ENCODE measurements at regions not wholly inside any gene's neighbourhood (a gene's known extent, or its start where the extent isn't known, plus 50 kb on each side); places are given as distances from the start of the nearest gene placed in this dataset.

DNA sequence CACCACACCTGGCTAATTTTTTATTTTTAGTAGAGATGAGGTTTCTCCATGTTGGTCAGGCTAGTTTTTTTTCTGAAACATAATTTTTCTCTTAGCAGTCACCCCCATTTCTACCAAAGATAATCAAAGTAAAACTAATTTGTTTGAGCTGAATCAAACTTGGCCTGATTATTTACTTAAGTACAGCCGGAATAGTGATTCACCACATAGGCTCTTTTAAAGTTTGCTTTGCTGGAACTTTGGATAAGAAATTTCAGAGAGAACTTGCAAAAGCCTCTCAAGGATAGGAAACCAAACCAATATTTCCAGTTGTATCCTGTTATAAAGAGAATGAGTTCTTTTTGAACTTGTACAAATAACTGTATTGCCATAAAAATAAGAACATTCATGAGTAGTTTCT lies 105.0 kb upstream of the SYNCRIP start:
- no peaks in the 10 kb centered on the region for H3K27me3 ChIP-seq
- no peaks in the 10 kb centered on the region for H3K9me3 ChIP-seq
- H3K36me3 ChIP-seq: no peaks in the 10 kb centered on the region
- intact Hi-C loops (cut with DNase I; ENCODE audit: low total_unique reads): no loop called here
- H3K4me1 ChIP-seq: no peaks in the 10 kb centered on the region
- no peak for DNase-seq
- no peak overlapping the region for H3K27ac ChIP-seq
- no peak overlapping the region for H3K4me3 ChIP-seq
- no peak for TF ChIP-seq CTCF (IDR thresholded peaks at IDR 0.05)

GRCh38 chr6:85747093-85747492 lies 104.4 kb upstream of the SYNCRIP start:
- no peak for DNase-seq
- Histone ChIP-seq H3K4me1 (no peaks in the 10 kb centered on the region), H3K36me3 (no peaks in the 10 kb centered on the region), H3K27ac (no peak overlapping the region), H3K4me3 (no peak overlapping the region), H3K27me3 (no peaks in the 10 kb centered on the region), H3K9me3 (no peaks in the 10 kb centered on the region)
- TF ChIP-seq CTCF (IDR thresholded peaks at IDR 0.05) (no peak), POLR2A (IDR thresholded peaks at IDR 0.05) (no peak)
- intact Hi-C loops (cut with DNase I; ENCODE audit: low total_unique reads): no loop called here

GRCh38 chr6:85744433-85744970 lies 101.8 kb upstream of the SYNCRIP start:
- no peaks in the 10 kb centered on the region for H3K36me3 ChIP-seq
- no peak for DNase-seq
- H3K27me3 ChIP-seq: no peaks in the 10 kb centered on the region
- H3K9me3 ChIP-seq: no peaks in the 10 kb centered on the region
- H3K27ac ChIP-seq: no peak overlapping the region
- no peaks in the 10 kb centered on the region for H3K4me1 ChIP-seq
- no peak overlapping the region for H3K4me3 ChIP-seq
- TF ChIP-seq CTCF (IDR thresholded peaks at IDR 0.05) (no peak), POLR2A (IDR thresholded peaks at IDR 0.05) (no peak)
- intact Hi-C loops (cut with DNase I; ENCODE audit: low total_unique reads): no loop called here

DNA sequence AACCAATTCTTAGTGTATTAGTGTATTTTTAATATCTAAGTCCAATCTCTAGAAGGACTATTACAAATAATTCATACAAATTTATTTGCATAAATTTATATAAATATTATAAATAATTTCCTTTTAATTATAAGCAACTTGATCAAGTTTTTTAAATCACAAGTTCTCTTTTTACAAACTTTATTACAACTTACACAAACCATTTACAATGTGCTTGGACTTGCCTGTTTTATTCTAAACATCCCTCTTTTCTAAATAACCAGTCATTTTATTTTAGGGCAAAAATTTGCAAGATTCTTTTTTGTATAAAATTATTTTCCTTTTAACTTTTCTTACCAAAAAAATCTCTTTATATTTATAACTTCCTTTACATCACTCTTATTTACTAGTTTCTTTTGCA lies 83.5 kb upstream of the SYNCRIP start:
- TF ChIP-seq POLR2A (IDR thresholded peaks at IDR 0.05) (no peak), CTCF (IDR thresholded peaks at IDR 0.05) (no peak)
- DNase-seq: no peak
- Histone ChIP-seq H3K36me3 (no peaks in the 10 kb centered on the region), H3K4me3 (no peak overlapping the region), H3K9me3 (no peaks in the 10 kb centered on the region), H3K27me3 (no peaks in the 10 kb centered on the region), H3K4me1 (no peaks in the 10 kb centered on the region), H3K27ac (no peak overlapping the region)
- intact Hi-C loops (cut with DNase I; ENCODE audit: low total_unique reads): no loop called here

DNA sequence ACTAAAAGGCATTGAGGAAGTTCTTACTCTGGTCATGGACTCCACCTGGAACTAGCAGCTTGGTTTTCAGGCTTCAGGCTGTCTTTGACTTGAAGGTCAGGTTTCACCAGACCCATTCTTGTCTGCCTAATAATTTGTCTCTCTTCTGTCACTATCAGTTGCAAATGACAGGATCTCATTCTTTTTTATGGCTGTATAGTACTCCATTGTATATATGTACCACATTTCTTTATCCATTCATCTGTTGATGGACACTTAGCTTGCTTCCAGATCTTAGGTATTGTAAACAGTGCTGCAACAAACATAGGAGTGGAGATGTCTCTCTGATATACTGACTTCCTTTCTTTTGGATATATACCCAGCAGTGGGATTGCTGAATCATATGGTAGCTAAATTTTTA lies 73.1 kb upstream of the SYNCRIP start:
- H3K36me3 ChIP-seq: no peaks in the 10 kb centered on the region
- no peaks in the 10 kb centered on the region for H3K4me1 ChIP-seq
- H3K4me3 ChIP-seq: no peak overlapping the region
- intact Hi-C loops (cut with DNase I; ENCODE audit: low total_unique reads): no loop called here
- no peaks in the 10 kb centered on the region for H3K27me3 ChIP-seq
- no peak for DNase-seq
- no peak overlapping the region for H3K27ac ChIP-seq
- no peak for TF ChIP-seq POLR2A (IDR thresholded peaks at IDR 0.05)
- TF ChIP-seq CTCF (IDR thresholded peaks at IDR 0.05): no peak
- H3K9me3 ChIP-seq: no peaks in the 10 kb centered on the region
